ENCODE measurements at regions not wholly inside any gene's neighbourhood (a gene's known extent, or its start where the extent isn't known, plus 50 kb on each side); places are given as distances from the start of the nearest gene placed in this dataset.

DNA sequence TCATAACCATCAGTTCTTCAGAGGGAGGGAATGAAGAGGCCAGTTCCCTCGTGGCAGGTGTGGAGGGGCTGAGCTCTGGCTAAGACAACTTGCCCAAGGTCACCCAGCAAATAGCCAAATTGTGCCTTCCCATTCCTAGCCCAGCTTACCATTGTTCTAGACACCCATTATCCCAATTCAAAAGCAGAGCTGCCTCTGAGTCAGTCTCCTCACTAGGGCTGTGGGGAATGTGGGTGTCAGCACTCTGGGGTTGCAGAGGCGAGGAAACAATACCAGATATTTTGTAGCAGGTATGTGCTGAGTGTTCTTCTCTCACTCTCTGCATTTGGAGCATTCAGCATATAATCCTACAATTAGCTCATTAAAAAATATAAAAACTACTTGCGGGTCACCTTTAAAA, 270.8 kb downstream of the PSAT1 start:
- Mint-ChIP-seq H3K27me3 (ENCODE audit: unreplicated experiment) (no peaks in the 10 kb centered on the region), H3K9me3 (ENCODE audit: unreplicated experiment) (no peaks in the 10 kb centered on the region), H3K4me3 (ENCODE audit: unreplicated experiment) (no peak overlapping the region), H3K27ac (ENCODE audit: unreplicated experiment) (no peak overlapping the region), H3K4me1 (ENCODE audit: unreplicated experiment) (peaks cover 6% of the 10 kb centered on the region), H3K36me3 (ENCODE audit: low read depth, unreplicated experiment) (no peaks in the 10 kb centered on the region)
- no peak for DNase-seq (ENCODE audit: low spot score)
- TF ChIP-seq, protein P1, sequence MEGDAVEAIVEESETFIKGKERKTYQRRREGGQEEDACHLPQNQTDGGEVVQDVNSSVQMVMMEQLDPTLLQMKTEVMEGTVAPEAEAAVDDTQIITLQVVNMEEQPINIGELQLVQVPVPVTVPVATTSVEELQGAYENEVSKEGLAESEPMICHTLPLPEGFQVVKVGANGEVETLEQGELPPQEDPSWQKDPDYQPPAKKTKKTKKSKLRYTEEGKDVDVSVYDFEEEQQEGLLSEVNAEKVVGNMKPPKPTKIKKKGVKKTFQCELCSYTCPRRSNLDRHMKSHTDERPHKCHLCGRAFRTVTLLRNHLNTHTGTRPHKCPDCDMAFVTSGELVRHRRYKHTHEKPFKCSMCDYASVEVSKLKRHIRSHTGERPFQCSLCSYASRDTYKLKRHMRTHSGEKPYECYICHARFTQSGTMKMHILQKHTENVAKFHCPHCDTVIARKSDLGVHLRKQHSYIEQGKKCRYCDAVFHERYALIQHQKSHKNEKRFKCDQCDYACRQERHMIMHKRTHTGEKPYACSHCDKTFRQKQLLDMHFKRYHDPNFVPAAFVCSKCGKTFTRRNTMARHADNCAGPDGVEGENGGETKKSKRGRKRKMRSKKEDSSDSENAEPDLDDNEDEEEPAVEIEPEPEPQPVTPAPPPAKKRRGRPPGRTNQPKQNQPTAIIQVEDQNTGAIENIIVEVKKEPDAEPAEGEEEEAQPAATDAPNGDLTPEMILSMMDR (IDR thresholded peaks at IDR 0.05; ENCODE audit: unreplicated experiment): no peak

DNA sequence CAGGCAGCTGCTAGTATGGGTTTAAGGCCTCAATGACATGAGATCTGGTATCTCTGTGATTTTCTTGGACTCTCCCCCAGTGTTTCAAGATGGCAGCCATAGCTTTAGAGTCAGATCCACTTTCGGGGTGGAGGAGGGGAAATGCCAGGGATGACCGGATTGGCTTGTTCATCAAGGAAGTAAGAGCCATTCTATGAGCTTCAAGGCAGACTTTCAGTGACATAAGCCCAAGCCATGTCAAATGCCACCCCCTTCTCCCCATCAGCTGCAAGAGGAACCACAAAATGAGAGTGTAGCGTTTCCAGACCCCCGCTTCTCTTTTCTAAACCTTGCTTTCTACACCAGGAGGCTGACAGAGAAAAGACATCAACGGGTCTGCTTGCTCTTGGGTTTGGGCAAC, 271.8 kb downstream of the PSAT1 start:
- TF ChIP-seq, protein P1 (IDR thresholded peaks at IDR 0.05; ENCODE audit: unreplicated experiment): no peak
- no peak for DNase-seq (ENCODE audit: low spot score)
- Mint-ChIP-seq H3K4me3 (ENCODE audit: unreplicated experiment) (no peak overlapping the region), H3K36me3 (ENCODE audit: low read depth, unreplicated experiment) (no peaks in the 10 kb centered on the region), H3K4me1 (ENCODE audit: unreplicated experiment) (peaks cover 6% of the 10 kb centered on the region), H3K27ac (ENCODE audit: unreplicated experiment) (no peak overlapping the region), H3K9me3 (ENCODE audit: unreplicated experiment) (no peaks in the 10 kb centered on the region), H3K27me3 (ENCODE audit: unreplicated experiment) (no peaks in the 10 kb centered on the region)

DNA sequence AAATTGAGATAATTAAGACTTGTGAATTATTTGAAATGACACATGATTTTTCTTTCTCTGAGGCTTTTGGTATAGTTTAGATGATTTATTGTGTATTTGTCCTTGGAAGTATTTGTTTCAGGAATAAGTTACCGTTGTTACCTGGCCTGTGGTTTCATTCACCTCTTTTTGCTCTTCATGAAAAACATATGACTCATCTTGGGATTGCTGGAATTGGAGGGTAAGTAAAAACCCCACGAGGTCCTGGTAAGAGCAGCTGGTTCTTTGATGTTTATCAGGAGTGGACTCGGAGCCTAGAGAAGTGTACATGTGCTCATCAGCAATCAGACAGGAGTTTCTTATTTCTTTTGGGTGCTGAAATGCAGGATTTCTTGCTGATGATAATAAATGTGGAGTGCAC, 275.3 kb downstream of the PSAT1 start:
- H3K9me3 Mint-ChIP-seq (ENCODE audit: unreplicated experiment): no peaks in the 10 kb centered on the region
- no peaks in the 10 kb centered on the region for H3K27me3 Mint-ChIP-seq (ENCODE audit: unreplicated experiment)
- H3K27ac Mint-ChIP-seq (ENCODE audit: unreplicated experiment): no peak overlapping the region
- no peaks in the 10 kb centered on the region for H3K36me3 Mint-ChIP-seq (ENCODE audit: low read depth, unreplicated experiment)
- DNase-seq (ENCODE audit: low spot score): no peak
- TF ChIP-seq, protein P1 (IDR thresholded peaks at IDR 0.05; ENCODE audit: unreplicated experiment): no peak
- peaks cover 10% of the 10 kb centered on the region for H3K4me1 Mint-ChIP-seq (ENCODE audit: unreplicated experiment)
- H3K4me3 Mint-ChIP-seq (ENCODE audit: unreplicated experiment): no peak overlapping the region

DNA sequence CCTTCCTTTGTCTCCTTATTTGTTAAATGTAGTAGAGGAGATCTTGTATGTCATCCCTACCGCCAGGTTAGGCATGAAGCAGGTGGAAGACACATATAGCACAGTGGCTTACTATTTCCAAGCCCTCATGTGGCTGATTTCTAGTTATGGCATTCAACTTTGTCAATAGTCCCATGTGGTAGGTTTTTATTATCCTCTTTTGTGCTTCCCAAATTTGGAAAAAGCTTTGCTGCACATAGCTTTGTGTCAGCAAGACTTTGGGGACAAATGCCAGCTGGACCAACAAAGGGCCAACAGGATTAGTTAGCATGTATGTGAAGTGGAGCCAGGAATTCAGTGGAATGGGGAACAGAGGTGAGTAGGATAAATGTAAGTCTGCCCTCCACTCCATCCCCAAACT, 276.3 kb downstream of the PSAT1 start:
- no peak for DNase-seq (ENCODE audit: low spot score)
- Mint-ChIP-seq H3K27me3 (ENCODE audit: unreplicated experiment) (no peaks in the 10 kb centered on the region), H3K9me3 (ENCODE audit: unreplicated experiment) (no peaks in the 10 kb centered on the region), H3K36me3 (ENCODE audit: low read depth, unreplicated experiment) (no peaks in the 10 kb centered on the region), H3K4me1 (ENCODE audit: unreplicated experiment) (peaks cover 10% of the 10 kb centered on the region), H3K4me3 (ENCODE audit: unreplicated experiment) (no peak overlapping the region), H3K27ac (ENCODE audit: unreplicated experiment) (no peak overlapping the region)
- TF ChIP-seq, protein P1 (IDR thresholded peaks at IDR 0.05; ENCODE audit: unreplicated experiment): no peak

DNA sequence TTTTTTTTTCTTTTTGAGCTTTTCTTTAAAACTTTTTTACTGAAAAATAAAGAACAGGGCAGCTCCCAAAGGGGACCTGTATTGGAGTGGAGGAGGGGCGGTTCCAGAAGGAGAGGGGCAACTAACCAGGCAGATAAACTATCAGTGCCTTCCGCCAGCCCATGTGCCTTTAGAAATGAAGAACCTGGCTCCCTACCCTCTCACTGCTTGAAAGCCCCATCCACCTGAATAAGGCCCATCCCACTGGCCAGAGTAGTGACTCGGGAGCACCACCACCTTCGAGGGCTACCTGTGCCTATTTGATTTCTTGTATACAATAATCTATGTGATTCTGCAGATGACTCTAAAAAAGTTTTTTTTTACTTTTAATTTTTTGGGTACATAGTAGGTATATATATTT, 276.7 kb downstream of the PSAT1 start:
- Mint-ChIP-seq H3K36me3 (ENCODE audit: low read depth, unreplicated experiment) (no peaks in the 10 kb centered on the region), H3K27ac (ENCODE audit: unreplicated experiment) (no peak overlapping the region), H3K9me3 (ENCODE audit: unreplicated experiment) (no peaks in the 10 kb centered on the region), H3K27me3 (ENCODE audit: unreplicated experiment) (no peaks in the 10 kb centered on the region), H3K4me3 (ENCODE audit: unreplicated experiment) (no peak overlapping the region), H3K4me1 (ENCODE audit: unreplicated experiment) (peaks cover 10% of the 10 kb centered on the region)
- no peak for DNase-seq (ENCODE audit: low spot score)
- TF ChIP-seq, protein P1 (IDR thresholded peaks at IDR 0.05; ENCODE audit: unreplicated experiment): no peak
